ENCODE measurements at regions not wholly inside any gene's neighbourhood (a gene's known extent, or its start where the extent isn't known, plus 50 kb on each side); places are given as distances from the start of the nearest gene placed in this dataset.

DNA sequence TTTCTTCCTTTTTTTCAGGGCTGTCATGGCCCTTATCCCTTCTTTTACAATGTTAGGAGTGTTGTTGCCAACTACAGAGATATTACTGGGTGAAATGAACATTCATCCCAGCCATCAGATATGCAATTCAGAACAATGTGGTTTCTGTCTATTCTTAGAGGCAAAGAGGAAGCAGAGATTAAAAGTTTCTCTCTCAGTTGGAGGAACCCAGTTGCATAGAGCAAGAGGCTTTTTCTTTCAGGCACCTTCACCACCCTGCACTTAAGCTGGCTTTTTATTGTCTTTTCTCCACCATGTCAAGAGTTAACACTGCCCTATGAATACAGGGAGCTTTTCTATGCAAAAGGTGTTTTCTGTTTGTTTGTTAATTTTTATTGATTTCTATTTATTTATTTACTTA lies 1559.6 kb upstream of the IGFBP7 start:
- TF ChIP-seq, protein P1, sequence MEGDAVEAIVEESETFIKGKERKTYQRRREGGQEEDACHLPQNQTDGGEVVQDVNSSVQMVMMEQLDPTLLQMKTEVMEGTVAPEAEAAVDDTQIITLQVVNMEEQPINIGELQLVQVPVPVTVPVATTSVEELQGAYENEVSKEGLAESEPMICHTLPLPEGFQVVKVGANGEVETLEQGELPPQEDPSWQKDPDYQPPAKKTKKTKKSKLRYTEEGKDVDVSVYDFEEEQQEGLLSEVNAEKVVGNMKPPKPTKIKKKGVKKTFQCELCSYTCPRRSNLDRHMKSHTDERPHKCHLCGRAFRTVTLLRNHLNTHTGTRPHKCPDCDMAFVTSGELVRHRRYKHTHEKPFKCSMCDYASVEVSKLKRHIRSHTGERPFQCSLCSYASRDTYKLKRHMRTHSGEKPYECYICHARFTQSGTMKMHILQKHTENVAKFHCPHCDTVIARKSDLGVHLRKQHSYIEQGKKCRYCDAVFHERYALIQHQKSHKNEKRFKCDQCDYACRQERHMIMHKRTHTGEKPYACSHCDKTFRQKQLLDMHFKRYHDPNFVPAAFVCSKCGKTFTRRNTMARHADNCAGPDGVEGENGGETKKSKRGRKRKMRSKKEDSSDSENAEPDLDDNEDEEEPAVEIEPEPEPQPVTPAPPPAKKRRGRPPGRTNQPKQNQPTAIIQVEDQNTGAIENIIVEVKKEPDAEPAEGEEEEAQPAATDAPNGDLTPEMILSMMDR (IDR thresholded peaks at IDR 0.05): no peak
- TF ChIP-seq POLR2AphosphoS5 (IDR thresholded peaks at IDR 0.05) (no peak), POLR2A (IDR thresholded peaks at IDR 0.05) (no peak)

Data from transverse colon (tissue), 4 donors.